CD4-positive, CD25-positive, alpha-beta regulatory T cell (primary cell): ENCODE measurements at regions not wholly inside any gene's neighbourhood (a gene's known extent, or its start where the extent isn't known, plus 50 kb on each side); places are given as distances from the start of the nearest gene placed in this dataset.
A peak's percentile ranks its signal among the peaks of the same experiment; 100 is the strongest.

Experiments
- ATAC-seq, 2 donors: fragments of 150-1000 bp; cut with Tn5 transposase; one replicate each; pipeline ENCODE4 v1.10.0; 2021; ENCODE audit warnings: low read depth in 2 of 2, moderate number of reproducible peaks in 2 of 2, moderate library complexity in 1 of 2
- DNase-seq, 3 donors: peaks; one replicate each; pipeline versions ENCODE4 v3.0.0 to v3.0.0-alpha.2; 2012 to 2022; ENCODE audit warnings: mixed read lengths in 1 of 3
- H3K27ac ChIP-seq: one replicate; pipeline ENCODE4 v1.7.0; 2013; ENCODE audit warnings: mild to moderate bottlenecking, low read length; ENCODE audit not compliant: insufficient read depth, poor library complexity, severe bottlenecking
- H3K27me3 ChIP-seq: one replicate; pipeline ENCODE4 v1.7.0; 2013; ENCODE audit warnings: low read length; ENCODE audit not compliant: control insufficient read depth, insufficient read depth
- H3K36me3 ChIP-seq: one replicate; pipeline ENCODE4 v1.7.0; 2013; ENCODE audit warnings: mild to moderate bottlenecking, low read length, moderate library complexity; ENCODE audit not compliant: control insufficient read depth, insufficient read depth
- H3K4me1 ChIP-seq: 2 replicates; pipeline ENCODE4 v1.7.0; 2013; ENCODE audit warnings: mild to moderate bottlenecking, low read length; ENCODE audit not compliant: insufficient read depth, control insufficient read depth, poor library complexity, severe bottlenecking
- H3K4me3 ChIP-seq: one replicate; pipeline ENCODE4 v1.7.0; 2013; ENCODE audit warnings: low read depth, mild to moderate bottlenecking, low read length, moderate library complexity
- H3K9me3 ChIP-seq, 2 experiments: 1 replicate in 1 of 2; 2 replicates in 1 of 2; pipeline ENCODE4 v1.7.0; 2013; ENCODE audit warnings: low read length in 2 of 2, mild to moderate bottlenecking in 1 of 2, moderate library complexity in 1 of 2; ENCODE audit not compliant: control insufficient read depth in 2 of 2
- H3K27ac Mint-ChIP-seq, 3 donors: one replicate each; pipeline ENCODE4 v1.8.0; 2020 to 2022; ENCODE audit warnings: mild to moderate bottlenecking in 3 of 3, mixed read lengths in 3 of 3, moderate library complexity in 2 of 3
- H3K27me3 Mint-ChIP-seq: one replicate; pipeline ENCODE4 v1.8.0; 2022; ENCODE audit warnings: mild to moderate bottlenecking, mixed read lengths
- H3K36me3 Mint-ChIP-seq: one replicate; pipeline ENCODE4 v1.8.0; 2020; ENCODE audit warnings: mixed read lengths
- H3K4me1 Mint-ChIP-seq, 4 donors: one replicate each; pipeline ENCODE4 v1.8.0; 2020 to 2022; ENCODE audit warnings: mixed read lengths in 4 of 4, mild to moderate bottlenecking in 1 of 4
- H3K4me3 Mint-ChIP-seq, 4 donors: one replicate each; pipeline ENCODE4 v1.8.0; 2020 to 2022; ENCODE audit warnings: mild to moderate bottlenecking in 4 of 4, mixed read lengths in 4 of 4, moderate library complexity in 3 of 4
- H3K9me3 Mint-ChIP-seq, 7 donors: one replicate each; pipeline ENCODE4 v1.8.0; 2020 to 2022; ENCODE audit warnings: mixed read lengths in 7 of 7, mild to moderate bottlenecking in 3 of 7, moderate library complexity in 2 of 7

DNA sequence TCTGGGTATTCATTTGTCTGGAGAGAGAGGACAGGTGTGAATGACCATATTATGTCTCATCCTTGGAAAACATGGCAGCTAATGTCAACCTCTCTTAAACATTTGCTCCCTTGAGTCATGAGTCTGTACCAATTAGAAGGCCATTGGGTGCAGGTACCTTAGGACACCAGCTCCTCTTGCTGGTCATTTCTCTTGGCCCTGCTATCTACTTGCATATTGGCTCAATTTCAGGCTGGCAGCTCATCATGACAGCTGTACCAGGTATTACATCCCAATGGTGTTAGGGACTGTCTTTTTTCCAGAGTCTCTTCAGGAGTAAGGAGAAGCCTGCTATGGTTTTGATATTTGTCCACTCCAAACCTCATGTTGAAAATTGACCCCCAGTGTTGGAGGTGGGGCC is 92.2 kb upstream of the ANKRD28 start:
- H3K4me3 ChIP-seq: no peak overlapping the region
- DNase-seq: no peak
- Mint-ChIP-seq H3K27ac (no peak overlapping the region), H3K36me3 (peaks cover 3% of the 10 kb centered on the region), H3K4me1 (no peaks in the 10 kb centered on the region), H3K4me3 (no peak overlapping the region), H3K9me3 (peaks cover 0 to 13% (median 6%) of the 10 kb centered on the region in 7 donors), H3K27me3 (peaks cover 14% of the 10 kb centered on the region)
- H3K27ac ChIP-seq: no peak overlapping the region
- no peak for ATAC-seq
- peaks cover 6% of the 10 kb centered on the region in 2 experiments for H3K9me3 ChIP-seq
- H3K4me1 ChIP-seq: no peaks in the 10 kb centered on the region
- no peaks in the 10 kb centered on the region for H3K36me3 ChIP-seq
- no peaks in the 10 kb centered on the region for H3K27me3 ChIP-seq

- Histone ChIP-seq H3K36me3 (no peaks in the 10 kb centered on the region), H3K4me1 (no peaks in the 10 kb centered on the region)
Observed at GRCh38 chr3:15892311-15893227, 94.8 kb upstream of the ANKRD28 start.

GRCh38 chr3:15894382-15894781 is 96.6 kb upstream of the ANKRD28 start:
- ATAC-seq: no peak

More at GRCh38 chr3:15892311-15893227, 94.8 kb upstream of the ANKRD28 start:
- Histone ChIP-seq H3K27me3 (no peaks in the 10 kb centered on the region), H3K9me3 (no peaks in the 10 kb centered on the region), H3K27ac (no peak overlapping the region), H3K4me3 (no peak overlapping the region)
- Mint-ChIP-seq H3K27ac (no peak overlapping the region), H3K4me1 (no peaks in the 10 kb centered on the region), H3K4me3 (no peak overlapping the region), H3K9me3 (peaks cover 0 to 2% (median 0%) of the 10 kb centered on the region in 7 donors), H3K36me3 (no peaks in the 10 kb centered on the region), H3K27me3 (peaks cover 10% of the 10 kb centered on the region)
- ATAC-seq: no peak
- DNase-seq: no peak

DNA sequence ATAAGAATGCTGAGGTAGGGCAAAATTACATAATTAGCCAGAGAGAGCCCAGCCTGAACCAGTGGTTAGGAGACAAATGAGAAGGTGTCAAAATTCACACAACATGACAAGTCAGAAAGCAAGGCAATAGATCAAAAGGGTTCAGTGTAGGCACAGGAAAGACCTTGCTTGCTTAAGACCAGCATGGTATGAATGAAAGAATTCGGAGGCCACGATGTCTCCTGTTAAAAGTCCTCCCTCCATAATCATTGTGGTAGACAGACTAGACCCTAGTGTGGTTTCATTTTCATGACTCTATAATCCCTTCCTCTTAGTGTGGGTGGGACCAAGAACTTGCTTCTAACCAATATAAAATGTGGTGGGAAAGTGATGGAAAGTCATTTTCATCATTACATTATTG is 98.7 kb upstream of the ANKRD28 start:
- peaks cover 0 to 3% (median 0%) of the 10 kb centered on the region in 4 donors for H3K4me1 Mint-ChIP-seq
- peaks cover 7% of the 10 kb centered on the region for H3K27me3 Mint-ChIP-seq
- Histone ChIP-seq H3K9me3 (no peaks in the 10 kb centered on the region), H3K36me3 (no peaks in the 10 kb centered on the region), H3K4me1 (no peaks in the 10 kb centered on the region), H3K4me3 (no peak overlapping the region), H3K27me3 (no peaks in the 10 kb centered on the region), H3K27ac (no peak overlapping the region)
- peaks cover 0 to 2% (median 0%) of the 10 kb centered on the region in 7 donors for H3K9me3 Mint-ChIP-seq
- no peak overlapping the region for H3K4me3 Mint-ChIP-seq
- no peaks in the 10 kb centered on the region for H3K36me3 Mint-ChIP-seq
- no peak for DNase-seq
- ATAC-seq: no peak
- no peak overlapping the region for H3K27ac Mint-ChIP-seq

More at GRCh38 chr3:15894382-15894781, 96.6 kb upstream of the ANKRD28 start:
- H3K36me3 ChIP-seq: no peaks in the 10 kb centered on the region
- H3K27ac ChIP-seq: no peak overlapping the region
- H3K27me3 ChIP-seq: no peaks in the 10 kb centered on the region
- no peaks in the 10 kb centered on the region for H3K9me3 ChIP-seq
- Mint-ChIP-seq H3K36me3 (no peaks in the 10 kb centered on the region), H3K9me3 (peaks cover 0 to 2% (median 0%) of the 10 kb centered on the region in 7 donors), H3K4me1 (peaks cover 0 to 3% (median 0%) of the 10 kb centered on the region in 4 donors), H3K4me3 (no peak overlapping the region), H3K27me3 (peaks cover 7% of the 10 kb centered on the region), H3K27ac (no peak overlapping the region)
- H3K4me3 ChIP-seq: no peak overlapping the region
- H3K4me1 ChIP-seq: no peaks in the 10 kb centered on the region
- DNase-seq: no peak

DNA sequence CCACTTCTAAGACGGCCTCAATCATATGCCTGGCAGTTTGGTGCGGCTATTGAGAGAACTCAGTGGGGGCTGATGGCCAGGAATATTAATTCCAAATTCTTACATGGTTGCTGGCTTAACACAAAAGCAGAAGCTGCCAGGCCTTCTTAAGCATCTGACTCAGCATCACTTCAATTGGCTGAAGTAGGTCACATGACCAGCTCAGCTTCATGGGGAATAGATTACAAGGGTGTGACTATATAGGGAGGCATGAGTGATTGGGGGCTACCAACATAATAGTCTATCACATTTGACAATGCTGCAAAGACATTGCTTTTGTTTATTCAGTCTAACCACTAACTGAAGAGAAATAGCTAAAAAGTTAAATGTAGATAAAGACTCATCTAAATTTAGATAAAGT is 101.6 kb upstream of the ANKRD28 start:
- DNase-seq: peak in 1 of 3 donors; percentile 6
- Mint-ChIP-seq H3K27ac (no peak overlapping the region), H3K9me3 (peaks cover 0 to 4% (median 0%) of the 10 kb centered on the region in 7 donors), H3K27me3 (no peaks in the 10 kb centered on the region), H3K36me3 (no peaks in the 10 kb centered on the region), H3K4me3 (no peak overlapping the region), H3K4me1 (peaks cover 0 to 3% (median 0%) of the 10 kb centered on the region in 4 donors)
- Histone ChIP-seq H3K4me3 (no peak overlapping the region), H3K27me3 (no peaks in the 10 kb centered on the region), H3K27ac (no peak overlapping the region), H3K9me3 (no peaks in the 10 kb centered on the region), H3K36me3 (no peaks in the 10 kb centered on the region), H3K4me1 (no peaks in the 10 kb centered on the region)
- ATAC-seq: no peak

DNA sequence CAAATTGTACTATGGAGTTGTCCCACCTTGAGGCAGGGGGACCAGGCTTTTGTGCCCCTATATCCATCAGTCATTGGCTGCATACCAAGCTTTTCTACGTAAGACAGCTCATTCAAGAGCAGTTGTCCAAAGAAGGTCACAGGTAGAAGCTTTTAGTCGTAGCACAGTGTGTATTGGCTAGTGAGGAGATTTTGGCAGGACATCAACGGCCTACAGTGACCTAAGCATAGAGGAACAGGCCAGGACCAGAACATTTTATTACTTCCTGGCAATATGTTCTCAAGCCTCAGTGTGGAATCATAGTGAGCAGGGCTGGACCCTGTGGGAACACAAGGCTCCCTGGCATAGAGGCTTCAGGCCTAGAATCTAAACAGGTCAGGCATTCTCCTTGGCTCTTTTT is 105.4 kb upstream of the ANKRD28 start:
- Histone ChIP-seq H3K4me3 (no peak overlapping the region), H3K27me3 (no peaks in the 10 kb centered on the region), H3K9me3 (no peaks in the 10 kb centered on the region), H3K4me1 (no peaks in the 10 kb centered on the region), H3K27ac (no peak overlapping the region), H3K36me3 (no peaks in the 10 kb centered on the region)
- Mint-ChIP-seq H3K4me3 (no peak overlapping the region), H3K36me3 (no peaks in the 10 kb centered on the region), H3K4me1 (no peaks in the 10 kb centered on the region), H3K27ac (no peak overlapping the region), H3K27me3 (no peaks in the 10 kb centered on the region), H3K9me3 (peaks cover 0 to 4% (median 0%) of the 10 kb centered on the region in 7 donors)
- ATAC-seq (no peak), DNase-seq (no peak)

DNA sequence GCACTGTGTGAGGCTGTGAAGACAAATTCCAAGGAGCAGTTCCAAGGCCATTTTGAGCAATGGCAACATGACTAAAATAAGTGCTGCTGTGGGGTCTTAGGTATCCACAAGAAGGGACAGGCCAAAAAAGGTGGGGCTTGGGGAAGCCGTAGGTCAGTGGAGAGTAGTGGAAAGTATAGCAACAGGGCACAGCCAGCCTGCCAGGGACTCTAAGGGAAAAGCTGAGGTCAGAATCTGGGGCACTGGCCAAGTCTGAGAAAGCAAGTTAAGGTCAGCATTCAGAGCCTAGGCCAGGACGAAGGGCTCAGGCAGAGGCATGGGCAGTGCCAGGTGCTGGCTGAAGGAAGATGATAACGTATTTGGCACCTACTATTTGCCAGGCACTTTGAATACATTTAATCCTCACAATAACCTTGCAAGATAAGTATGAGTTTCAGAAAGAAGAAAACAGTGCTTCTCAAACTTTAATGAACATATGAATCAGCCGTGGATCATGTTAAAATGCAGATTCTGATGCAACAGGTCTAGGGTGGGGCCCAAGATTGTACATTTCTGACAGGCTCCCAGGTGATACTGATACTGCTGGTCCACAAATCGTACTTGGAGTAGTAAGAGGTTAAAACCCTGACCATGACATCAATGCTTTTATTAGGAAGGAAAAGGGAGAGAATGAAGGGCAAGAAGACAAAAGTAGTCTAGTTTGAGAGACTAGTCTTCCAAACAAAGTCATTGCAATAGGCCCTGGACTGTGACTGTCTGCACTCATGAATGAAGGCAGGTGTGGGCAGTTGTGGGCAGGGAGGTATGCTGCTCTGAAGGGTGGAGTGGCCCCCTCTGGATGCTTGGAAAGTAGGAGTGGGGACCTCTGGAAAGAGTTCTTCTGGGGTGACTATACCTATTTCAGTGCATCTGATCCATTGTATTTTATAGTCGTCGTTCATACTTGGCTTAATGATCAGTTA is 106.3 kb upstream of the ANKRD28 start:
- no peaks in the 10 kb centered on the region for H3K27me3 ChIP-seq
- H3K9me3 ChIP-seq: no peaks in the 10 kb centered on the region
- ATAC-seq (no peak), DNase-seq (no peak)
- H3K4me1 ChIP-seq: no peaks in the 10 kb centered on the region
- no peak overlapping the region for H3K27ac Mint-ChIP-seq
- H3K27ac ChIP-seq: no peak overlapping the region
- no peaks in the 10 kb centered on the region for H3K27me3 Mint-ChIP-seq
- H3K36me3 Mint-ChIP-seq: no peaks in the 10 kb centered on the region
- no peaks in the 10 kb centered on the region for H3K4me1 Mint-ChIP-seq
- H3K36me3 ChIP-seq: no peaks in the 10 kb centered on the region
- H3K9me3 Mint-ChIP-seq: peaks cover 0 to 6% (median 0%) of the 10 kb centered on the region in 7 donors
- H3K4me3 Mint-ChIP-seq: no peak overlapping the region
- H3K4me3 ChIP-seq: no peak overlapping the region
